Mesenchymal stem cell (in vitro differentiated cells and primary cell): ENCODE measurements at regions not wholly inside any gene's neighbourhood (a gene's known extent, or its start where the extent isn't known, plus 50 kb on each side); places are given as distances from the start of the nearest gene placed in this dataset.

ENCODE experiments used
- DNase-seq: peaks from one replicate; pipeline ENCODE4 v3.0.0-alpha.2; 2013
- H2AFZ ChIP-seq: one replicate; pipeline ENCODE4 v1.6.1; 2013; ENCODE audit warnings: low read depth, mild to moderate bottlenecking, control low read depth, inconsistent platforms, low read length, moderate library complexity
- H2AK5ac ChIP-seq: 2 replicates; pipeline ENCODE4 v1.6.1; 2013; ENCODE audit warnings: low read length, moderate library complexity, mild to moderate bottlenecking, inconsistent platforms; ENCODE audit not compliant: severe bottlenecking
- H2BK120ac ChIP-seq: one replicate; pipeline ENCODE4 v1.6.1; 2013; ENCODE audit warnings: low read depth, mild to moderate bottlenecking, inconsistent platforms, low read length, moderate library complexity
- H2BK12ac ChIP-seq, 2 experiments: one replicate each; pipeline ENCODE4 v1.6.1; 2013; ENCODE audit warnings: inconsistent platforms in 2 of 2, low read length in 2 of 2, mild to moderate bottlenecking in 2 of 2, moderate library complexity in 2 of 2, control low read depth in 1 of 2
- H2BK15ac ChIP-seq: one replicate; pipeline ENCODE4 v1.6.1; 2013; ENCODE audit warnings: mild to moderate bottlenecking, low read depth, inconsistent platforms; ENCODE audit not compliant: poor library complexity, severe bottlenecking
- H2BK5ac ChIP-seq: 2 replicates; pipeline ENCODE4 v1.6.1; 2013; ENCODE audit warnings: low read depth, mild to moderate bottlenecking, low read length, control low read depth, inconsistent platforms; ENCODE audit not compliant: poor library complexity, severe bottlenecking
- H3K14ac ChIP-seq, 2 experiments: one replicate each; pipeline ENCODE4 v1.6.1; 2013; ENCODE audit warnings: inconsistent platforms in 2 of 2, low read length in 2 of 2, control low read depth in 1 of 2, mild to moderate bottlenecking in 1 of 2, moderate library complexity in 1 of 2
- H3K18ac ChIP-seq, 2 experiments: one replicate each; pipeline ENCODE4 v1.6.1; 2013; ENCODE audit warnings: inconsistent platforms in 2 of 2, low read length in 2 of 2, control low read depth in 1 of 2, low read depth in 1 of 2, mild to moderate bottlenecking in 1 of 2
- H3K23ac ChIP-seq, 2 experiments: one replicate each; pipeline ENCODE4 v1.6.1; 2013; ENCODE audit warnings: inconsistent platforms in 2 of 2, low read length in 2 of 2, mild to moderate bottlenecking in 2 of 2, moderate library complexity in 2 of 2, control low read depth in 1 of 2
- H3K27ac ChIP-seq: 2 replicates; pipeline ENCODE4 v1.5.1; 2013; ENCODE audit warnings: mild to moderate bottlenecking, moderate library complexity, low read length, control low read depth, inconsistent platforms; ENCODE audit not compliant: poor library complexity, severe bottlenecking
- H3K27me3 ChIP-seq, 2 experiments: 2 replicates each; pipeline versions ENCODE4 v1.6.1 to v1.7.0; 2013; ENCODE audit warnings: low read length in 2 of 2, mild to moderate bottlenecking in 2 of 2, moderate library complexity in 2 of 2, control low read depth in 1 of 2, inconsistent platforms in 1 of 2; ENCODE audit not compliant: control insufficient read depth in 1 of 2, insufficient read depth in 1 of 2
- H3K36me3 ChIP-seq, 2 experiments: 2 replicates each; pipeline versions ENCODE4 v1.6.1 to v1.7.0; 2013; ENCODE audit warnings: low read length in 2 of 2, control low read depth in 1 of 2, inconsistent platforms in 1 of 2, low read depth in 1 of 2, mild to moderate bottlenecking in 1 of 2; ENCODE audit not compliant: insufficient read depth in 2 of 2, control insufficient read depth in 1 of 2
- H3K4ac ChIP-seq, 2 experiments: one replicate each; pipeline ENCODE4 v1.6.1; 2013; ENCODE audit warnings: inconsistent platforms in 2 of 2, low read length in 2 of 2, mild to moderate bottlenecking in 2 of 2, moderate library complexity in 2 of 2, control low read depth in 1 of 2, low read depth in 1 of 2
- H3K4me1 ChIP-seq: 2 replicates; pipeline ENCODE4 v1.6.1; 2013; ENCODE audit warnings: low read depth, low read length, control low read depth; ENCODE audit not compliant: control insufficient read depth, insufficient read depth
- H3K4me2 ChIP-seq: 2 replicates; pipeline ENCODE4 v1.6.1; 2013; ENCODE audit warnings: low read length, mild to moderate bottlenecking, inconsistent platforms; ENCODE audit not compliant: poor library complexity, severe bottlenecking
- H3K4me3 ChIP-seq, 2 experiments: 2 replicates each; pipeline versions ENCODE4 v1.5.1 to v1.7.0; 2013; ENCODE audit warnings: low read length in 2 of 2, mild to moderate bottlenecking in 2 of 2, control low read depth in 1 of 2, low read depth in 1 of 2; ENCODE audit not compliant: insufficient read depth in 1 of 2
- H3K79me1 ChIP-seq: replicated peaks from 2 replicates; pipeline ENCODE4 v1.6.1; 2013; ENCODE audit warnings: mild to moderate bottlenecking, control low read depth, low read length, inconsistent platforms; ENCODE audit not compliant: poor library complexity, severe bottlenecking
- H3K9ac ChIP-seq: 2 replicates; pipeline ENCODE4 v1.7.0; 2013; ENCODE audit warnings: mild to moderate bottlenecking, low read length, moderate library complexity
- H3K9me3 ChIP-seq: 2 replicates; pipeline ENCODE4 v1.7.0; 2013; ENCODE audit warnings: mild to moderate bottlenecking, low read length; ENCODE audit not compliant: control insufficient read depth
- H4K8ac ChIP-seq: one replicate; pipeline ENCODE4 v1.6.1; 2013; ENCODE audit warnings: inconsistent platforms, mild to moderate bottlenecking, low read length, moderate library complexity
- H4K91ac ChIP-seq: one replicate; pipeline ENCODE4 v1.6.1; 2013; ENCODE audit warnings: mild to moderate bottlenecking, low read length, inconsistent platforms
- WGBS: methylation state at CpG from one replicate; pipeline ENCODE4 v1.1.7; 2013; ENCODE audit warnings: mixed read lengths; 5-methylcytosine and 5-hydroxymethylcytosine counted together

DNA sequence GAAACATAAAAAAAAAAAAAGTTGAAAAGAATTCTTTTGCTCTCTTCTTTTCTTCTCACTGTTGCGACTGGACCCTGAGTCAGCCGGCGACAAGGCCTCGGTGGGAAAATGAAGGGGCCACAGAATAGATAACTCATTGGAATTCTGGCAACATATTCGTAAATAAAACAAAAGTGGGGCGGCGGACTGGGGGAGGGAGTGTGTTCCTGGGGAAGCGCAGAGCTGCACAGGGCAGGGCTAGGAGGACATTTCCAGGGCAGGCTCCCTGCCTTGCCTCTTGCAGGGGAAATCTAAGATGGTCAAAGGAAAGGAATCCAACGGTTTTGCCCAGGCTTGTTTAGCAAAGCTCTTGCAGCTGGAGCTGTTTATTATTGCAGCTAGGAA, 1042.8 kb upstream of the NR2F2 start:
- Histone ChIP-seq H3K18ac (peak overlapping the region; percentile 34 to 61), H3K9ac (no peak overlapping the region), H3K36me3 (no peaks in the 10 kb centered on the region), H2BK12ac (peak overlapping the region in 1 of 2 experiments; percentile 29), H4K8ac (no peak overlapping the region), H3K27ac (no peak overlapping the region), H3K14ac (no peak overlapping the region), H3K4me3 (no peak overlapping the region), H2BK15ac (peak overlapping the region; percentile 60), H3K79me1 (no peaks in the 10 kb centered on the region), H2BK120ac (peak overlapping the region; percentile 64), H3K23ac (no peak overlapping the region), H4K91ac (no peak overlapping the region), H2AK5ac (no peak overlapping the region), H3K27me3 (no peaks in the 10 kb centered on the region), H3K9me3 (no peaks in the 10 kb centered on the region), H3K4me2 (no peak overlapping the region), H2AFZ (no peak overlapping the region), H2BK5ac (no peak overlapping the region), H3K4me1 (peaks cover 2% of the 10 kb centered on the region), H3K4ac (peak overlapping the region in 1 of 2 experiments; percentile 65)
- WGBS: 41% methylated on average over 9 of the region's 9 CpGs
- no peak for DNase-seq

DNA sequence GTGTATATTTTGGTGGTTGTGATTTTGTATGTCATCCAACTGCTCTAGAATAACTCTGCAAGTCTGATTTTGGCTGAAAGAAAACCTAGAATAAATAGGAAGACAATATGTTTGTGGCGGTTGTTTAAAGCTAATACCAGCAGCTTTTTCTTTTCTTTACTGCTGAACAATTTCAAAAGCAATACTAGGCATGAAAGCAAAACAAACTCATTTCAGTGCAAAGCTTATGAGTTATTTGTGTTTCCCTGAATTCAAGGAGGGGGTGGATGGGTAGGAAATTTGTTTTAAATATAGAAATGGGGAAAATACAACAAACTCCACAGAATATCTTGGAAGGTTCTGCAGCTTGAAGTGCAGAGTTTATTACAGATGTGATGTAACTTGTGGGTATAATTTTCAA, 1041.9 kb upstream of the NR2F2 start:
- Histone ChIP-seq H3K36me3 (no peaks in the 10 kb centered on the region), H3K9me3 (no peaks in the 10 kb centered on the region), H2BK120ac (no peak overlapping the region), H3K18ac (no peak overlapping the region), H4K91ac (no peak overlapping the region), H3K4ac (no peak overlapping the region), H3K4me2 (no peak overlapping the region), H3K27ac (no peak overlapping the region), H3K79me1 (no peaks in the 10 kb centered on the region), H3K4me3 (no peak overlapping the region), H2BK5ac (no peak overlapping the region), H3K23ac (no peak overlapping the region), H2BK15ac (no peak overlapping the region), H3K27me3 (no peaks in the 10 kb centered on the region), H2AFZ (no peak overlapping the region), H3K9ac (no peak overlapping the region), H3K4me1 (peaks cover 2% of the 10 kb centered on the region), H2AK5ac (no peak overlapping the region), H2BK12ac (no peak overlapping the region), H3K14ac (no peak overlapping the region), H4K8ac (no peak overlapping the region)
- WGBS: no CpG with 5 or more reads among the region's 1 CpG
- no peak for DNase-seq

DNA sequence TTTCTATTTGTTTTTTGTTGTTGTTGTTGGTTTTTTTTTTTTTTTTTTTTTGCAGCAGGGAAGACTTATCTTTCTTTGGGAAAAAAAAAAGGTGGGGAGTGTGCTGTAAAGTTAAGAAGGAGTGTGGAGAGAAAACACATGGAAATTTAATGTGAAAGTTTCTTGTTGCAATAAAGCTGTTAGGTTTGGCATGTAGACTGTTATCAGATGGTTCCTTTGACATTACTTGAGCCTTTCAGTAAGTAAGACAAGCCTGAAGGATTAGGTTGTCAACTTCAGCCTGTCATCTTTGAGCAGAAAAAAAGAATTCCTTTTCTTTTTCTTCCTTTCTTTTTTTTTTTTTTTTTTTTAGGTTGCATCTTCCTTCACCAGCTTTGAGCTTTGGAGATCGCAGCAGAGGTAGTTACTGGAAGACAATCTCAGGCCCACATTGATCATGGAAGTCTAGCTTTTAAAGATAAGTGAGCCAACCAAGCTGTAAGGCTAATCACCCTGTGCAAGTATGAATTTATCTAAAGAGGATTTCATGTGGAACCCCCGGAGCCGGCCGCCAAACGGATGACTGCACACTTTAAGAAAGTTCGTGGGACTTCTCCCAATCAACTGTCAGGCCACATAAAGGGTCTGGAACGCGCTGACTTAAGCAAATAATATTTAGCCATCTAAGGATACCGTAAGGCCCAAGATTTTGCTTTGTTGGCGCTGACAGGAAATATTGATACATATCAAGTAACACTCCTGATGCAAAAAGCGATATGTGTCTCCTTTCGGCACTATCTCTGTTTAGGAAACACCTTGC, 1040.1 kb upstream of the NR2F2 start:
- Histone ChIP-seq H3K18ac (no peak overlapping the region), H2BK120ac (no peak overlapping the region), H3K4me1 (peaks cover 2% of the 10 kb centered on the region), H3K9me3 (no peaks in the 10 kb centered on the region), H2BK15ac (no peak overlapping the region), H4K8ac (no peak overlapping the region), H3K27ac (no peak overlapping the region), H3K23ac (no peak overlapping the region), H4K91ac (no peak overlapping the region), H2AK5ac (no peak overlapping the region), H3K36me3 (no peaks in the 10 kb centered on the region), H3K4me3 (no peak overlapping the region), H2BK5ac (no peak overlapping the region), H3K9ac (no peak overlapping the region), H3K14ac (no peak overlapping the region), H2AFZ (no peak overlapping the region), H3K4ac (peak overlapping the region in 1 of 2 experiments; percentile 63), H3K27me3 (no peaks in the 10 kb centered on the region), H2BK12ac (peak overlapping the region in 1 of 2 experiments; percentile 42), H3K4me2 (no peak overlapping the region), H3K79me1 (no peaks in the 10 kb centered on the region)
- 93% methylated on average over 12 of the region's 12 CpGs for WGBS
- no peak for DNase-seq

DNA sequence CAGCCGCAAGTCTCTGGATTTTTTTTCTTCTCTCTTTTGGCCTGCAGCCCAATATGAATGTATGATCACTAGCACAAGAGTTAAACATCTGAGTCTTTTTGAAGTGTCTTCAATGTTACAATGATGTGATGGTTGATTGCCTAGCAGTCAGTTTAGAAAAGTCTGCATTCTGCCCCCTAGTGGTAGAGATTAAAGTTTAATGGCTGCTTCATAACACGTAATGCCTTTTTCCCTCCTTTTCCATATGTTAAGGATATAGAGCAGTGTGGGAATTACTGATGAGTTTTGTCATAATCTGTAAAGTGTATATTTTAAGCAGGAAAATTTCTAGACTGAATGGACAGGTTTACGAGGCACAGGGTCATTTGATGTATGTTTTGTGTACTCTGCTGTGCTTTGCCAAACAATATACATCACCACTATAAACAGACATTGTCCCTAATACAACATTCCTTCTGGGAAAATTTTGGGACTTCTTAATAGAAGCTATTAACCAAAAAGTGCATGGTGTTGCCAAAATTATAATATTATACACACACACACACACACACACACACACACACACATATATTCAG, 1038.5 kb upstream of the NR2F2 start:
- no peak overlapping the region for H2AK5ac ChIP-seq
- no peak overlapping the region for H2BK12ac ChIP-seq
- no peak overlapping the region for H3K4ac ChIP-seq
- H2BK120ac ChIP-seq: no peak overlapping the region
- H3K4me2 ChIP-seq: no peak overlapping the region
- no peak overlapping the region for H3K14ac ChIP-seq
- no peak overlapping the region for H4K91ac ChIP-seq
- H3K4me3 ChIP-seq: no peak overlapping the region
- H2BK5ac ChIP-seq: no peak overlapping the region
- WGBS: no CpG with 5 or more reads among the region's 3 CpGs
- H2BK15ac ChIP-seq: no peak overlapping the region
- no peak overlapping the region for H2AFZ ChIP-seq
- H4K8ac ChIP-seq: no peak overlapping the region
- no peaks in the 10 kb centered on the region for H3K79me1 ChIP-seq
- H3K36me3 ChIP-seq: no peaks in the 10 kb centered on the region
- no peak overlapping the region for H3K18ac ChIP-seq
- no peak for DNase-seq
- no peaks in the 10 kb centered on the region for H3K27me3 ChIP-seq
- no peaks in the 10 kb centered on the region for H3K4me1 ChIP-seq
- H3K9ac ChIP-seq: no peak overlapping the region
- H3K27ac ChIP-seq: no peak overlapping the region
- no peak overlapping the region for H3K23ac ChIP-seq
- H3K9me3 ChIP-seq: no peaks in the 10 kb centered on the region
